Upper lobe of left lung (tissue), 6 donors: ENCODE measurements at regions not wholly inside any gene's neighbourhood (a gene's known extent, or its start where the extent isn't known, plus 50 kb on each side); places are given as distances from the start of the nearest gene placed in this dataset.
"Not testable (repeated sequence)": the region's sequence is repeated elsewhere in the genome, so short reads cannot be mapped to it uniquely, and the experiment has no call there.

Experiments used
- ATAC-seq, 2 donors: fragments of 200-7000 bp; cut with Tn5 transposase; one replicate each; pipeline ENCODE4 v1.9.1; 2022; ENCODE audit warnings: mild to moderate bottlenecking in 2 of 2, moderate library complexity in 2 of 2; ENCODE audit not compliant: low FRiP score in 2 of 2
- DNase-seq, 2 donors: peaks; one replicate each; pipeline ENCODE4 v3.0.0-alpha.2; 2019 to 2020
- H3K27ac ChIP-seq, 4 donors: fragments of 200-600 bp; sonication (generic); one replicate each; pipeline ENCODE4 v1.5.1; 2016 to 2019
- H3K27me3 ChIP-seq, 4 donors: fragments of 200-600 bp; sonication (generic); one replicate each; pipeline ENCODE4 v1.5.1; 2017 to 2019
- H3K36me3 ChIP-seq, 4 donors: fragments of 200-600 bp; sonication (generic); one replicate each; pipeline ENCODE4 v1.5.1; 2016 to 2019
- H3K4me1 ChIP-seq, 4 donors: fragments of 200-600 bp; sonication (generic); one replicate each; pipeline ENCODE4 v1.5.1; 2018 to 2019
- H3K4me3 ChIP-seq, 4 donors: fragments of 200-600 bp; sonication (generic); one replicate each; pipeline ENCODE4 v1.5.1; 2017 to 2019; ENCODE audit warnings: mild to moderate bottlenecking in 2 of 4, moderate library complexity in 1 of 4
- H3K9me3 ChIP-seq, 4 donors: fragments of 200-600 bp; sonication (generic); one replicate each; pipeline ENCODE4 v1.5.1; 2018 to 2019
- EP300 ChIP-seq, 4 donors: sonication (generic); formaldehyde crosslinking; IDR thresholded peaks; one replicate each; pipeline ENCODE4 v1.5.1; 2017; ENCODE audit warnings: antibody characterized with exemption in 4 of 4, control low read depth in 2 of 4
- POLR2A ChIP-seq, 4 donors: fragments of 450-650 bp; IDR thresholded peaks; one replicate each; pipeline ENCODE4 v1.5.1; 2016 to 2017; ENCODE audit warnings: antibody characterized with exemption in 4 of 4, mild to moderate bottlenecking in 2 of 4
- POLR2AphosphoS5 ChIP-seq, 2 donors: sonication (generic); formaldehyde crosslinking; IDR thresholded peaks; one replicate each; pipeline ENCODE4 v1.5.1; 2017; ENCODE audit warnings: antibody characterized with exemption in 2 of 2
- WGBS, 2 donors: methylation state at CpG; one replicate each; pipeline ENCODE4 v1.1.5; 2017 to 2018; 5-methylcytosine and 5-hydroxymethylcytosine counted together
- TF ChIP-seq, protein P1 (sequence below), 6 experiments: fragments of 450-650 bp in 4 of 6; fragments of 200-600 bp in 2 of 6; sonication (generic) in 2 of 6; IDR thresholded peaks; one replicate each; pipeline ENCODE4 v1.5.1; 2016 to 2019; ENCODE audit warnings: antibody characterized with exemption in 6 of 6
- donor health status: DM: no; HTN: no; CAD: no; lungs with moderate emphysema.
- donor health status: DM: no; HTN: yes; CAD: no; lungs with severe emphysema.

DNA sequence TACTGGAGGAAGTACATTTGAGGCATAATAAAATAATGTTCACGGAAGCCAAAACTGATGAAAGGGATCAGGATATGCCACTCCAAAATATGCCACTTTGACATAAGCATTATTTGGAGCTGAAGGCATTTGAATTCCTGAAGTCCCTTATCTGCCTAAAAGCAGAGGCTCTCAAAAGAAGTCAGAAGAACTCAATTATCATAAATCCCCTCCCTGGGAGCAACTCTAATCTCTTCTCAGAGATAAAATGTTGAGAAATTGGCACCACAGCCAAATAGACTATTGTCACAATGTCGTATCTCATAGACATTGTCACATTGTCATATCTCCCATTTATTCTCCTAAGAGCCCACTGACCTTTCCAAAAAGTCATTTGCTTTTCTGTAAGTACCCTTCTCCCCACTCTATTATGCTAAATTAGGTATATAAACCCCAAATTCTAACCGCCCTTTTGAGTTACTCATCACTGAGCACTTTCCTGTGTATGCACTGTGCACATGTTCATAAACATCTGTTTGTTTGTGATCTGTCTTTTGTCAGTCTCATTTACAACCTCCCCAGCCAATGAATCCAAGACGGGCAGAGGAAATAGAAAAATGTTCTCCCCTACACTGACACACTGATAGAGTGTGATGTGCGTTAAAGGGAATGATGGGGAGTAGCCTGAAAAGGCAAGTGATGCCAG is 78.5 kb upstream of the NAF1 start:
- Histone ChIP-seq H3K4me3 (no peak overlapping the region), H3K27me3 (no peaks in the 10 kb centered on the region), H3K27ac (no peak overlapping the region), H3K36me3 (no peaks in the 10 kb centered on the region), H3K9me3 (peaks cover 0 to 4% (median 0%) of the 10 kb centered on the region in 4 donors), H3K4me1 (no peaks in the 10 kb centered on the region)
- 50 to 63% methylated on average over 5 of the region's 5 CpGs for WGBS, 2 donors
- no peak for TF ChIP-seq EP300 (IDR thresholded peaks at IDR 0.05)
- no peak for TF ChIP-seq POLR2AphosphoS5 (IDR thresholded peaks at IDR 0.05)
- TF ChIP-seq POLR2A (IDR thresholded peaks at IDR 0.05), result no peak
- TF ChIP-seq, protein P1, sequence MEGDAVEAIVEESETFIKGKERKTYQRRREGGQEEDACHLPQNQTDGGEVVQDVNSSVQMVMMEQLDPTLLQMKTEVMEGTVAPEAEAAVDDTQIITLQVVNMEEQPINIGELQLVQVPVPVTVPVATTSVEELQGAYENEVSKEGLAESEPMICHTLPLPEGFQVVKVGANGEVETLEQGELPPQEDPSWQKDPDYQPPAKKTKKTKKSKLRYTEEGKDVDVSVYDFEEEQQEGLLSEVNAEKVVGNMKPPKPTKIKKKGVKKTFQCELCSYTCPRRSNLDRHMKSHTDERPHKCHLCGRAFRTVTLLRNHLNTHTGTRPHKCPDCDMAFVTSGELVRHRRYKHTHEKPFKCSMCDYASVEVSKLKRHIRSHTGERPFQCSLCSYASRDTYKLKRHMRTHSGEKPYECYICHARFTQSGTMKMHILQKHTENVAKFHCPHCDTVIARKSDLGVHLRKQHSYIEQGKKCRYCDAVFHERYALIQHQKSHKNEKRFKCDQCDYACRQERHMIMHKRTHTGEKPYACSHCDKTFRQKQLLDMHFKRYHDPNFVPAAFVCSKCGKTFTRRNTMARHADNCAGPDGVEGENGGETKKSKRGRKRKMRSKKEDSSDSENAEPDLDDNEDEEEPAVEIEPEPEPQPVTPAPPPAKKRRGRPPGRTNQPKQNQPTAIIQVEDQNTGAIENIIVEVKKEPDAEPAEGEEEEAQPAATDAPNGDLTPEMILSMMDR (IDR thresholded peaks at IDR 0.05), result no peak
- DNase-seq (no peak), ATAC-seq (no peak)

DNA sequence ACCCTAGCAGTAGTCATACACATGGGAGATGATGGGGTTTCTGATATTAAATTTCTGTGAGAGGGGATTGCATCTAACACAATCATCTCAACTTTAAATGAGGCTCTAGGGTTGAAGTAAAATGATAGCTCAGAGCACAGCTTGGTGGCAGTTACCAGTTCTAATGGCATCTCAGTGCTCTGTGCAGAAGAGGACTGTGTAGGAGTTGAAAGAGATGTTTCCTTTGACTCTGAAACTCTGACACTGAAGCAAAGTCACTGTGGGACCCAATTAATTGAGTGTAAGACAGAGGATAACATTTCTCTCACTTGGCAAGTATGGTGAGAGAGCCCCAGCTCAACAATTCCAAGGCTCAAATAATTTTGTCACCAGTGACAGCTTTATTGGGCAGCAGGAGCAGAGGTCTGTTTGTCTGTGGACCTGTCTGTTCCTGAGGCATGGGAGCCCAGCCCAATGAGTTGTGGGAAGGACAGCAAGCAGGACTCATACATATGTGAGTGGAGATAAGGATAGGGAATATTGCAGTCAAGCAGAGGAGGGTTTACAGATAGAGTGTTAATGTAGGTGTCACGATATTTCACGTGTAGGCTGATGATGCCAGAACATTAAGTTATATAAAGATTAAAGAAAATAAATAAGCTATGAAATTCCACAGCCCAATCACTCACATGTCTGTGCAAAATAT is 76.7 kb upstream of the NAF1 start:
- no peaks in the 10 kb centered on the region for H3K4me1 ChIP-seq
- no peak for ATAC-seq
- no peak for DNase-seq
- H3K4me3 ChIP-seq, result no peak overlapping the region
- no peak for TF ChIP-seq POLR2AphosphoS5 (IDR thresholded peaks at IDR 0.05)
- no peak for TF ChIP-seq POLR2A (IDR thresholded peaks at IDR 0.05)
- TF ChIP-seq, protein P1 (IDR thresholded peaks at IDR 0.05), result no peak
- TF ChIP-seq EP300 (IDR thresholded peaks at IDR 0.05), result no peak
- 71 to 88% methylated on average over 2 of the region's 2 CpGs for WGBS, 2 donors
- no peaks in the 10 kb centered on the region for H3K27me3 ChIP-seq
- H3K9me3 ChIP-seq, result peaks cover 0 to 4% (median 0%) of the 10 kb centered on the region in 4 donors
- H3K27ac ChIP-seq, result no peak overlapping the region
- H3K36me3 ChIP-seq, result no peaks in the 10 kb centered on the region

DNA sequence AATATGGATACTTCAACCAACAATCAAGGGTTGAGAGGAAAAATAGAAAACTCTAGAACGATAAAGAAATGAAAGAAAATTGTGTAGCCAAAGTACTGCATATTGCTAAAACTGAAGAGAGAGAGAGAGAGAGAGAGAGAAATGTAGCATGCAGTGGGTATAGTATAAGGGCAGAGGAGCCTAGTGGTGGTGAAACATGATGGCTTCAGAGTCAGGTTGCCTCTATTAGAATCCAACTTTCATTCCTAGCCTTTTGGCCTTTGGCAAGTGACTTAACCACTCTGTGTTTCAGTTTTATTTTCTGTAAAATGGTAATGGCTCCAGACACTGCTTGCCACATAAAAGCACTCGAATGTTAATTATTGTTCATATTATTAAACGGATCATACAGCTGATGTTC is 71.2 kb upstream of the NAF1 start:
- DNase-seq, result no peak
- H3K9me3 ChIP-seq, result peaks cover 0 to 14% (median 0%) of the 10 kb centered on the region in 4 donors
- H3K36me3 ChIP-seq, result no peaks in the 10 kb centered on the region
- H3K27ac ChIP-seq, result no peak overlapping the region
- WGBS, 2 donors, result 79 to 83% methylated on average over 3 of the region's 3 CpGs
- H3K4me1 ChIP-seq, result no peaks in the 10 kb centered on the region
- no peak overlapping the region for H3K4me3 ChIP-seq
- H3K27me3 ChIP-seq, result no peaks in the 10 kb centered on the region
- TF ChIP-seq, protein P1 (IDR thresholded peaks at IDR 0.05), result no peak
- TF ChIP-seq EP300 (IDR thresholded peaks at IDR 0.05) (no peak), POLR2A (IDR thresholded peaks at IDR 0.05) (no peak)
- ATAC-seq, result no peak

DNA sequence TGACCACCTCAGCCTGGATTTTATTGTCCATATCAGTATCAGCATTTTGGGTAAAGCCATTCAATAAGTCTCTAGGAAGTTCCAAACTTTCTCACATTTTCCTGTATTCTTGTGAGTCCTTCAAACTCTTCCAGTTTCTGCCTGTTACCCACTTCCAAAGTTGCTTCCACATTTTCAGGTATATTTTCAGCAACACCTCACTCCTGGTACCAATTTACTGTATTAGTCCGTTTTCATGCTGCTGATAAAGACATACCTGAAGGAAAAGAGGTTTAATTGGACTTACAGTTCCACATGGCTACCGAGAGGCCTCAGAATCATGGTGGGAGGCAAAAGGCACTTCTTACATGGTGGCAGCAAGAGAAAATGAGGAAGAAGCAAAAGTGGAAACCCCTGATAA is 69.7 kb upstream of the NAF1 start:
- not testable (repeated sequence) for H3K27ac ChIP-seq, H3K4me3 ChIP-seq, H3K36me3 ChIP-seq, H3K27me3 ChIP-seq, ATAC-seq, H3K4me1 ChIP-seq, DNase-seq
- H3K9me3 ChIP-seq, result peaks cover 0 to 10% (median 0%) of the 10 kb centered on the region in 4 donors
- 60 to 74% methylated on average over 2 of the region's 2 CpGs for whole genome bisulfite sequencing, 2 donors

DNA sequence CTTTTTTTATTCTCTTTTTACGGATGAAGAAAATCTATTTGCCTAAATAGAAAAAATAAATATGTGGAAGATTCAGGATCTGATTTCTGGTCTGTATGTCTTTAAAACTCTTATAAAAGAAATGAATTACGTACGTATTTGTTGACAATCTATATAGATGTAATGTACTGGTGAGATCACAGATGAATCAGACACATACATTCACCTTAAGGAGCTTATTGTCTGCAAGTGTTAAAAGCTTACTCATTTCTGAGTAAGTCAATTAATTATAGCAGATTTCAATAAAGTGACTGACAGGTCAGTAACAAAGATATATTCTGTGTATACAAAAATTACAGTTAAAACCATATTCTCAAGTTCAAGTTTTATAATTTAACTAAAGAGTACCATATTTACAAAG is 66.6 kb upstream of the NAF1 start:
- DNase-seq (no peak), ATAC-seq (no peak)
- no peak overlapping the region for H3K4me3 ChIP-seq
- TF ChIP-seq, protein P1 (IDR thresholded peaks at IDR 0.05), result no peak
- TF ChIP-seq POLR2AphosphoS5 (IDR thresholded peaks at IDR 0.05) (no peak), EP300 (IDR thresholded peaks at IDR 0.05) (no peak), POLR2A (IDR thresholded peaks at IDR 0.05) (no peak)
- no peak overlapping the region for H3K27ac ChIP-seq
- H3K9me3 ChIP-seq, result peaks cover 0 to 10% (median 0%) of the 10 kb centered on the region in 4 donors
- no peaks in the 10 kb centered on the region for H3K36me3 ChIP-seq
- H3K4me1 ChIP-seq, result no peaks in the 10 kb centered on the region
- H3K27me3 ChIP-seq, result no peaks in the 10 kb centered on the region
- 83 to 92% methylated on average over 3 of the region's 3 CpGs for WGBS, 2 donors
